Nephron progenitor cell (in vitro differentiated cells): ENCODE measurements at regions not wholly inside any gene's neighbourhood (a gene's known extent, or its start where the extent isn't known, plus 50 kb on each side); places are given as distances from the start of the nearest gene placed in this dataset.

Experiments used
- DNase-seq: peaks from one replicate; pipeline ENCODE4 v3.0.0; 2021
- H3K27ac Mint-ChIP-seq: 2 replicates; pipeline ENCODE4 v1.8.0; 2021; ENCODE audit warnings: mild to moderate bottlenecking, moderate library complexity, mixed read lengths
- H3K27me3 Mint-ChIP-seq: 2 replicates; pipeline ENCODE4 v1.8.0; 2021; ENCODE audit warnings: mild to moderate bottlenecking, low read depth, mixed read lengths; ENCODE audit not compliant: poor library complexity
- H3K36me3 Mint-ChIP-seq: 2 replicates; pipeline ENCODE4 v1.8.0; 2021; ENCODE audit warnings: low read depth, mixed read lengths
- H3K4me1 Mint-ChIP-seq: 2 replicates; pipeline ENCODE4 v1.8.0; 2021; ENCODE audit warnings: mixed read lengths
- H3K4me3 Mint-ChIP-seq: 2 replicates; pipeline ENCODE4 v1.8.0; 2021; ENCODE audit warnings: mild to moderate bottlenecking, moderate library complexity, mixed read lengths
- H3K9me3 Mint-ChIP-seq: 2 replicates; pipeline ENCODE4 v1.8.0; 2021; ENCODE audit warnings: mild to moderate bottlenecking, moderate library complexity, mixed read lengths
- CTCF ChIP-seq: fragments of 200-600 bp; sonication (generic); IDR thresholded peaks from 2 replicates; pipeline ENCODE4 v1.5.0; 2021; ENCODE audit warnings: antibody characterized with exemption

GRCh38 chr1:118272884-118273283 is 87.9 kb upstream of the SPAG17 start:
- TF ChIP-seq CTCF: no peak
- Mint-ChIP-seq H3K27me3 (no peaks in the 10 kb centered on the region), H3K36me3 (peaks cover 8% of the 10 kb centered on the region), H3K4me1 (peaks cover 20% of the 10 kb centered on the region), H3K4me3 (no peak overlapping the region), H3K9me3 (peaks cover 11% of the 10 kb centered on the region), H3K27ac (no peak overlapping the region)
- no peak for DNase-seq

DNA sequence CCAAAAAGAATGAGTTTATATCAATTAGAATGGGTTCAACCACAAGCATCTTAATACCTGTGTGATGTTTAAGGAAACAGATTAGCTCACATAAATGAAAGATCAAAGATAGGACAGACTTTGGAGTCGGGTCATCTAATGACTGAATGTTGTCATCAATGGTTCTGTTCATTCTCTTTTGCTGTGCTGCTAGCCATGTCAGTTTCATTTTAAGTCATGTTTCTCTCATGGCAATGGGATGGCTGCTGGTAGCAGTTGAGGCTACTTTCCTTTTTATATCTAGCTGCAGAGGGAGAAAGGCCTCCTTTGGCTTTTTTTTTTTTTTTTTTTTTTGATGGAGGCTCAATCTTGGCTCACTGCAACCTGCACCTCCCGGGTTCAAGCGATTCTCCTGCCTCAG is 86.9 kb upstream of the SPAG17 start:
- no peak for TF ChIP-seq CTCF
- Mint-ChIP-seq H3K36me3 (peaks cover 2% of the 10 kb centered on the region), H3K4me1 (peaks cover 20% of the 10 kb centered on the region), H3K4me3 (no peak overlapping the region), H3K9me3 (peaks cover 2% of the 10 kb centered on the region), H3K27ac (no peak overlapping the region), H3K27me3 (no peaks in the 10 kb centered on the region)
- DNase-seq: no peak

GRCh38 chr1:118269598-118269997 is 84.6 kb upstream of the SPAG17 start:
- peaks cover 14% of the 10 kb centered on the region for H3K4me1 Mint-ChIP-seq

GRCh38 chr1:118266436-118266835 is 81.4 kb upstream of the SPAG17 start:
- no peak for TF ChIP-seq CTCF
- Mint-ChIP-seq H3K4me1 (peaks cover 21% of the 10 kb centered on the region), H3K36me3 (no peaks in the 10 kb centered on the region), H3K27ac (no peak overlapping the region), H3K4me3 (no peak overlapping the region), H3K27me3 (no peaks in the 10 kb centered on the region), H3K9me3 (no peaks in the 10 kb centered on the region)
- no peak for DNase-seq

More at GRCh38 chr1:118269598-118269997, 84.6 kb upstream of the SPAG17 start:
- Mint-ChIP-seq H3K27me3 (no peaks in the 10 kb centered on the region), H3K36me3 (no peaks in the 10 kb centered on the region), H3K27ac (no peak overlapping the region), H3K9me3 (no peaks in the 10 kb centered on the region), H3K4me3 (no peak overlapping the region)
- DNase-seq: no peak
- no peak for TF ChIP-seq CTCF

- Mint-ChIP-seq H3K36me3 (no peaks in the 10 kb centered on the region), H3K27me3 (peaks cover 4% of the 10 kb centered on the region), H3K9me3 (no peaks in the 10 kb centered on the region), H3K4me1 (peaks cover 21% of the 10 kb centered on the region), H3K27ac (no peak overlapping the region), H3K4me3 (no peak overlapping the region)
- DNase-seq: no peak
- TF ChIP-seq CTCF: no peak
These were observed 79.3 kb upstream of the SPAG17 start for GRCh38 chr1:118264343-118264742.

- Mint-ChIP-seq H3K36me3 (no peaks in the 10 kb centered on the region), H3K27ac (no peak overlapping the region), H3K4me3 (no peak overlapping the region), H3K4me1 (peaks cover 23% of the 10 kb centered on the region), H3K27me3 (peaks cover 4% of the 10 kb centered on the region), H3K9me3 (no peaks in the 10 kb centered on the region)
- no peak for TF ChIP-seq CTCF
- DNase-seq: no peak
These were observed 77.8 kb upstream of the SPAG17 start for GRCh38 chr1:118262865-118263264.
